Keratinocyte (primary cell): ENCODE measurements at regions not wholly inside any gene's neighbourhood (a gene's known extent, or its start where the extent isn't known, plus 50 kb on each side); places are given as distances from the start of the nearest gene placed in this dataset.

Source experiments
- CTCF ChIP-seq, 3 experiments: IDR thresholded peaks in 1 of 3; conservative IDR thresholded peaks in 1 of 3; optimal IDR thresholded peaks in 1 of 3; 2 replicates in 2 of 3; 3 replicates in 1 of 3; pipeline versions ENCODE3 to v1.5.1; 2011; ENCODE audit warnings: low read length in 3 of 3, mild to moderate bottlenecking in 3 of 3, moderate library complexity in 2 of 3, control low read depth in 1 of 3, inconsistent platforms in 1 of 3; ENCODE audit not compliant: insufficient read depth in 2 of 3; ENCODE audit errors: extremely low read depth in 1 of 3
- EZH2 ChIP-seq: IDR thresholded peaks from one replicate; pipeline ENCODE4 v1.6.1; 2012; ENCODE audit warnings: inconsistent platforms, mild to moderate bottlenecking, low read length, moderate library complexity

DNA sequence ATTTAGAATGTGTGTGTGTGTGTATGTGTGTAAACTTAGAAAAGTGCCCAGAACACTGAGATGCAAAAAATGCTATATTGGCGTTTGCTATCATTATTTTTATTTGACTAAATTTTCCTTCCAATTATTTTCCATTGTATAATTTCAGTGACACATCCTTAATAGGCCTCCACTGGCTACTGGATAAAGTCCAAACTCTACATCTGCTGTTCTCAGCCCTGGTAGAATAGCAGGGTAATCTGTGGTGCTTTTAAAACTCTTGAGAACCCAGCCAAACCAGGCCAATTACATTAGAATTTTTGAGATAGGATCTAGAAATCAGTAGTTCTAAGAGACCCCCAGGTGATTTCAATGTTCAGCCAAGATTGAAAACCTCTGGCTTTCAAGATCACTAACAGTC lies 66.4 kb downstream of the ZNF503 start:
- TF ChIP-seq CTCF (optimal IDR thresholded peaks at IDR 0.05 in 1 of 3, IDR thresholded peaks at IDR 0.05 in 1 of 3, conservative IDR thresholded peaks at IDR 0.05 in 1 of 3; ENCODE audit: extremely low read depth in 1 of 3, insufficient read depth in 2 of 3, low read length in 3 of 3) (no peak), EZH2 (no peak)
